Esophagus muscularis mucosa (tissue), 4 donors: ENCODE measurements at regions not wholly inside any gene's neighbourhood (a gene's known extent, or its start where the extent isn't known, plus 50 kb on each side); places are given as distances from the start of the nearest gene placed in this dataset.
"Not testable (repeated sequence)": the region's sequence is repeated elsewhere in the genome, so short reads cannot be mapped to it uniquely, and the experiment has no call there.

ENCODE experiments used
- DNase-seq: peaks from one replicate; pipeline ENCODE4 v3.0.0-alpha.2; 2017; ENCODE audit errors: extremely low spot score
- H3K27ac ChIP-seq, 4 donors: fragments of 200-600 bp; sonication (generic); replicated peaks in 1 of 4; 1 replicate in 3 of 4; 2 replicates in 1 of 4; pipeline ENCODE4 v1.5.1; 2016 to 2019; ENCODE audit warnings: mild to moderate bottlenecking in 1 of 4
- H3K27me3 ChIP-seq, 4 donors: fragments of 200-600 bp; sonication (generic); one replicate each; pipeline versions ENCODE4 v1.5.1 to v1.6.0; 2016 to 2019
- H3K36me3 ChIP-seq, 4 donors: fragments of 200-600 bp; sonication (generic); one replicate each; pipeline ENCODE4 v1.5.1; 2016 to 2019
- H3K4me1 ChIP-seq, 4 donors: fragments of 200-600 bp; sonication (generic); one replicate each; pipeline ENCODE4 v1.5.1; 2016 to 2019
- H3K4me3 ChIP-seq, 4 donors: fragments of 200-600 bp; sonication (generic); 1 replicate in 2 of 4; 2 replicates in 2 of 4; pipeline ENCODE4 v1.5.1; 2016 to 2019; ENCODE audit warnings: mild to moderate bottlenecking in 4 of 4, moderate library complexity in 1 of 4
- H3K9me3 ChIP-seq, 4 donors: fragments of 200-600 bp; sonication (generic); 1 replicate in 3 of 4; 2 replicates in 1 of 4; pipeline ENCODE4 v1.5.1; 2016 to 2019
- EP300 ChIP-seq: sonication (generic); formaldehyde crosslinking; IDR thresholded peaks from one replicate; pipeline ENCODE4 v1.6.1; 2017; ENCODE audit warnings: antibody characterized with exemption
- POLR2A ChIP-seq: fragments of 450-650 bp; IDR thresholded peaks from one replicate; pipeline ENCODE4 v1.6.1; 2017; ENCODE audit warnings: antibody characterized with exemption, moderate library complexity, mild to moderate bottlenecking, low read depth
- POLR2AphosphoS5 ChIP-seq, 2 donors: sonication (generic); formaldehyde crosslinking; IDR thresholded peaks; one replicate each; pipeline ENCODE4 v1.6.1; 2017; ENCODE audit warnings: antibody characterized with exemption in 2 of 2
- WGBS: methylation state at CpG from one replicate; pipeline ENCODE4 v1.1.5; 2018; 5-methylcytosine and 5-hydroxymethylcytosine counted together
- intact Hi-C: fragments of 100-400 bp; cut with DNase I; formaldehyde crosslinking; loops from one replicate; pipeline ENCODE4 v1.15.1; 2023
- TF ChIP-seq, protein P1 (sequence below), 3 experiments: fragments of 200-600 bp in 2 of 3; fragments of 450-650 bp in 1 of 3; sonication (generic) in 2 of 3; IDR thresholded peaks; one replicate each; pipeline ENCODE4 v1.5.1; 2017 to 2019; ENCODE audit warnings: antibody characterized with exemption in 3 of 3, mild to moderate bottlenecking in 2 of 3, moderate library complexity in 1 of 3

DNA sequence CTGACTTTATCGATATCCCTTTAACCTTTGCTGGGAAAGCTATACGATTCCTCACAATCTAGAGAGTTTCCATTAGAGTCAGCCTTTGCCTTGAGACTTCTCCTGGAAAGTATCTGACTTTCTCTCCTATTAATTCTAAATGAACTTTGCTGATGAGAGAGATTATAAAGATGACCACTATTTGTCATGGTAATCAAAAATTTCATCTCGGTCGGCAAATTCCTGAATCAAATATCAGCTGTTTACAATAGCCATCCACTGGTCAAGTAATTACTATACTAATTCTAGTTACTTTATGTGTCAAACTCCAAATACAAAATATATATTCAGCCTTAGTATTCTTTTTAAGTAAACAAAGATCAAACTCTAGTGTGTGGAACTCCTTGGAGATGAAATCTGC, 164.4 kb upstream of the ITGA1 start:
- H3K27ac ChIP-seq = no peak overlapping the region
- intact Hi-C loops = no loop called here
- H3K9me3 ChIP-seq = peaks cover 0 to 4% (median 0%) of the 10 kb centered on the region in 4 donors
- no peak for DNase-seq
- H3K4me1 ChIP-seq = no peaks in the 10 kb centered on the region
- no peak overlapping the region for H3K4me3 ChIP-seq
- WGBS = 61% methylated on average over 4 of the region's 4 CpGs
- no peak for TF ChIP-seq POLR2AphosphoS5 (IDR thresholded peaks at IDR 0.05)
- no peak for TF ChIP-seq EP300
- TF ChIP-seq, protein P1, sequence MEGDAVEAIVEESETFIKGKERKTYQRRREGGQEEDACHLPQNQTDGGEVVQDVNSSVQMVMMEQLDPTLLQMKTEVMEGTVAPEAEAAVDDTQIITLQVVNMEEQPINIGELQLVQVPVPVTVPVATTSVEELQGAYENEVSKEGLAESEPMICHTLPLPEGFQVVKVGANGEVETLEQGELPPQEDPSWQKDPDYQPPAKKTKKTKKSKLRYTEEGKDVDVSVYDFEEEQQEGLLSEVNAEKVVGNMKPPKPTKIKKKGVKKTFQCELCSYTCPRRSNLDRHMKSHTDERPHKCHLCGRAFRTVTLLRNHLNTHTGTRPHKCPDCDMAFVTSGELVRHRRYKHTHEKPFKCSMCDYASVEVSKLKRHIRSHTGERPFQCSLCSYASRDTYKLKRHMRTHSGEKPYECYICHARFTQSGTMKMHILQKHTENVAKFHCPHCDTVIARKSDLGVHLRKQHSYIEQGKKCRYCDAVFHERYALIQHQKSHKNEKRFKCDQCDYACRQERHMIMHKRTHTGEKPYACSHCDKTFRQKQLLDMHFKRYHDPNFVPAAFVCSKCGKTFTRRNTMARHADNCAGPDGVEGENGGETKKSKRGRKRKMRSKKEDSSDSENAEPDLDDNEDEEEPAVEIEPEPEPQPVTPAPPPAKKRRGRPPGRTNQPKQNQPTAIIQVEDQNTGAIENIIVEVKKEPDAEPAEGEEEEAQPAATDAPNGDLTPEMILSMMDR (IDR thresholded peaks at IDR 0.05) = no peak
- no peak for TF ChIP-seq POLR2A
- H3K36me3 ChIP-seq = no peaks in the 10 kb centered on the region
- H3K27me3 ChIP-seq = no peaks in the 10 kb centered on the region

- no peaks in the 10 kb centered on the region for H3K36me3 ChIP-seq
- 83% methylated on average over 3 of the region's 3 CpGs for WGBS
- no peak overlapping the region for H3K27ac ChIP-seq
- H3K4me1 ChIP-seq = no peaks in the 10 kb centered on the region
- no peak for DNase-seq
- peaks cover 0 to 4% (median 0%) of the 10 kb centered on the region in 4 donors for H3K9me3 ChIP-seq
- intact Hi-C loops = no loop called here
- TF ChIP-seq EP300 = no peak
- no peak for TF ChIP-seq POLR2AphosphoS5 (IDR thresholded peaks at IDR 0.05)
- no peak for TF ChIP-seq POLR2A
- TF ChIP-seq, protein P1 (IDR thresholded peaks at IDR 0.05) = no peak
- no peak overlapping the region for H3K4me3 ChIP-seq
- no peaks in the 10 kb centered on the region for H3K27me3 ChIP-seq
Measured at GRCh38 chr5:52624291-52624690, 163.4 kb upstream of the ITGA1 start.

DNA sequence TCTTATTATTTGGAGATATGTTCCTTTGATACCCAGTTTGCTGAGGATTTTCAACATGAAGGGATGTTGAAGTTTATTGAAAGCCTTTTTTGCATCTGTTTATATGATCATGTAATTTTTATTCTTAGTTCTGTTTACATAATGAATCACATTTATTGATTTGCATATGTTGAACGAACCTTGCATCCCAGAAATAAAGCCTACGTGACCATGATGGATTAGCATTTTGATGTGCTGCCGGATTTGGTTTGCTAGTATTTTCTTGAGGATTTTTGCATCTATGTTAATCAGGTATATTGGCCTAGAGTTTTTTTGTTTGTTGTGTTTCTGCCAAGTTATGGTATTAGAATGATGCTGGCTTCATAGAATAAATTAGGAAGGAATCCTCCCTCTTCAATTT, 161.4 kb upstream of the ITGA1 start:
- TF ChIP-seq POLR2AphosphoS5 (IDR thresholded peaks at IDR 0.05) (no peak), EP300 (no peak), POLR2A (no peak)
- TF ChIP-seq, protein P1 (IDR thresholded peaks at IDR 0.05) = no peak
- Histone ChIP-seq H3K27ac (no peak overlapping the region), H3K9me3 (peaks cover 0 to 4% (median 0%) of the 10 kb centered on the region in 4 donors), H3K27me3 (no peaks in the 10 kb centered on the region), H3K36me3 (no peaks in the 10 kb centered on the region), H3K4me1 (no peaks in the 10 kb centered on the region), H3K4me3 (no peak overlapping the region)
- intact Hi-C loops = no loop called here
- 81% methylated on average over 3 of the region's 3 CpGs for WGBS
- no peak for DNase-seq

DNA sequence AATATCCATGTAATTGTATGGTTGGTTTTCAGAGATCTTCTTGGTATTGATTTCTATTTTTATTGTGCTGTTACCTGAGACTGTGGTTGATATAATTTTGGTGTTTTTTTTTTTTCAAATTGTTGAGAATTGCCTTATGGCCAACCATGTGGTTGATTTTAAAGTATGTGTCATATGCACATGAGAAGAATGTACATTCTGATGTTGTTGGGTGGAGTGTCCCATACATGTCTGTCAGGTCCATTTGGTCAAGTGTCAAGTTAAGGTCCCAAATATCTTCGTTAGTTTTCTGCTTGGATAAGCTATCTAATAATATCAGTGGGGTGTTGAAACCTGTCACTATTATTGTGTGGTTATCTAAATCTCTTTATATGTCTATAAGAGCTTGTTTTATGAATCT, 160.0 kb upstream of the ITGA1 start:
- TF ChIP-seq EP300 = no peak
- TF ChIP-seq, protein P1 (IDR thresholded peaks at IDR 0.05) = no peak
- no peak for TF ChIP-seq POLR2A
- TF ChIP-seq POLR2AphosphoS5 (IDR thresholded peaks at IDR 0.05) = no peak
- Histone ChIP-seq H3K27me3 (no peaks in the 10 kb centered on the region), H3K36me3 (no peaks in the 10 kb centered on the region), H3K4me1 (no peaks in the 10 kb centered on the region), H3K4me3 (no peak overlapping the region), H3K9me3 (peaks cover 0 to 4% (median 0%) of the 10 kb centered on the region in 4 donors), H3K27ac (no peak overlapping the region)
- no peak for DNase-seq
- intact Hi-C loops = no loop called here
- 65% methylated on average over 1 of the region's 1 CpG for WGBS

- no peak for DNase-seq
- WGBS = 97% methylated on average over 1 of the region's 1 CpG
- no peaks in the 10 kb centered on the region for H3K27me3 ChIP-seq
- H3K27ac ChIP-seq = no peak overlapping the region
- H3K4me3 ChIP-seq = no peak overlapping the region
- TF ChIP-seq POLR2A (no peak), EP300 (no peak), POLR2AphosphoS5 (IDR thresholded peaks at IDR 0.05) (no peak)
- TF ChIP-seq, protein P1 (IDR thresholded peaks at IDR 0.05) = no peak
- no peaks in the 10 kb centered on the region for H3K4me1 ChIP-seq
- H3K36me3 ChIP-seq = no peaks in the 10 kb centered on the region
- H3K9me3 ChIP-seq = no peaks in the 10 kb centered on the region
- intact Hi-C loops = no loop called here
Measured at GRCh38 chr5:52632281-52632680, 155.4 kb upstream of the ITGA1 start.

GRCh38 chr5:52634171-52634570, 153.5 kb upstream of the ITGA1 start:
- H3K36me3 ChIP-seq, H3K4me1 ChIP-seq, DNase-seq, H3K9me3 ChIP-seq, H3K4me3 ChIP-seq, H3K27me3 ChIP-seq, H3K27ac ChIP-seq, intact Hi-C loops: not testable (repeated sequence)
- WGBS = 94% methylated on average over 4 of the region's 4 CpGs
